Liver (tissue), 3 donors: ENCODE measurements at regions not wholly inside any gene's neighbourhood (a gene's known extent, or its start where the extent isn't known, plus 50 kb on each side); places are given as distances from the start of the nearest gene placed in this dataset.

ENCODE experiments used
- TAF1 ChIP-seq: conservative IDR thresholded peaks from 2 replicates; pipeline ENCODE4 v1.6.1; 2016; ENCODE audit warnings: antibody characterized with exemption, mild to moderate bottlenecking
- TF ChIP-seq, protein P1 (sequence below): fragments of 150-350 bp; IDR thresholded peaks from 2 replicates; pipeline ENCODE4 v1.5.1; 2017; ENCODE audit warnings: improper control_type of control experiment, low read depth, low read length; ENCODE audit not compliant: missing input control
- donor health status: healthy.
- donor health status: healthy.

- TF ChIP-seq, protein P1, sequence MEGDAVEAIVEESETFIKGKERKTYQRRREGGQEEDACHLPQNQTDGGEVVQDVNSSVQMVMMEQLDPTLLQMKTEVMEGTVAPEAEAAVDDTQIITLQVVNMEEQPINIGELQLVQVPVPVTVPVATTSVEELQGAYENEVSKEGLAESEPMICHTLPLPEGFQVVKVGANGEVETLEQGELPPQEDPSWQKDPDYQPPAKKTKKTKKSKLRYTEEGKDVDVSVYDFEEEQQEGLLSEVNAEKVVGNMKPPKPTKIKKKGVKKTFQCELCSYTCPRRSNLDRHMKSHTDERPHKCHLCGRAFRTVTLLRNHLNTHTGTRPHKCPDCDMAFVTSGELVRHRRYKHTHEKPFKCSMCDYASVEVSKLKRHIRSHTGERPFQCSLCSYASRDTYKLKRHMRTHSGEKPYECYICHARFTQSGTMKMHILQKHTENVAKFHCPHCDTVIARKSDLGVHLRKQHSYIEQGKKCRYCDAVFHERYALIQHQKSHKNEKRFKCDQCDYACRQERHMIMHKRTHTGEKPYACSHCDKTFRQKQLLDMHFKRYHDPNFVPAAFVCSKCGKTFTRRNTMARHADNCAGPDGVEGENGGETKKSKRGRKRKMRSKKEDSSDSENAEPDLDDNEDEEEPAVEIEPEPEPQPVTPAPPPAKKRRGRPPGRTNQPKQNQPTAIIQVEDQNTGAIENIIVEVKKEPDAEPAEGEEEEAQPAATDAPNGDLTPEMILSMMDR, result no peak
- no peak for TF ChIP-seq TAF1
Observed at GRCh38 chr6:95521181-95521580, 56.2 kb upstream of the MANEA start.
